ENCODE measurements at regions not wholly inside any gene's neighbourhood (a gene's known extent, or its start where the extent isn't known, plus 50 kb on each side); places are given as distances from the start of the nearest gene placed in this dataset.

- H3K27me3 ChIP-seq (ENCODE audit: control insufficient read depth, insufficient read depth, low read length): no peaks in the 10 kb centered on the region
- H3K36me3 ChIP-seq (ENCODE audit: control insufficient read depth, insufficient read depth, low read length): peaks cover 3% of the 10 kb centered on the region
- DNase-seq (ENCODE audit: low read depth): no peak
- FAIRE-seq: no peak
- TF ChIP-seq CTCF (IDR thresholded peaks at IDR 0.05; ENCODE audit: insufficient read depth, low read length, severe bottlenecking): no peak
- H3K4me3 ChIP-seq (ENCODE audit: low read depth, low read length): no peak overlapping the region
These were observed 66.8 kb downstream of the TCF20 start for GRCh38 chr22:42203609-42204008.

- Histone ChIP-seq H3K4me3 (ENCODE audit: low read depth, low read length) (no peak overlapping the region), H3K36me3 (ENCODE audit: control insufficient read depth, insufficient read depth, low read length) (peaks cover 2% of the 10 kb centered on the region), H3K27me3 (ENCODE audit: control insufficient read depth, insufficient read depth, low read length) (no peaks in the 10 kb centered on the region)
- DNase-seq (ENCODE audit: low read depth) (no peak), FAIRE-seq (no peak)
- no peak for TF ChIP-seq CTCF (IDR thresholded peaks at IDR 0.05; ENCODE audit: insufficient read depth, low read length, severe bottlenecking)
These were observed 67.8 kb downstream of the TCF20 start for GRCh38 chr22:42202669-42203068.

- FAIRE-seq (no peak), DNase-seq (ENCODE audit: low read depth) (no peak)
- no peak for TF ChIP-seq CTCF (IDR thresholded peaks at IDR 0.05; ENCODE audit: insufficient read depth, low read length, severe bottlenecking)
- no peak overlapping the region for H3K4me3 ChIP-seq (ENCODE audit: low read depth, low read length)
- H3K27me3 ChIP-seq (ENCODE audit: control insufficient read depth, insufficient read depth, low read length): no peaks in the 10 kb centered on the region
- peaks cover 2% of the 10 kb centered on the region for H3K36me3 ChIP-seq (ENCODE audit: control insufficient read depth, insufficient read depth, low read length)
These were observed 68.4 kb downstream of the TCF20 start for GRCh38 chr22:42202048-42202447.

- FAIRE-seq (no peak), DNase-seq (ENCODE audit: low read depth) (no peak)
- H3K27me3 ChIP-seq (ENCODE audit: control insufficient read depth, insufficient read depth, low read length): no peaks in the 10 kb centered on the region
- no peak for TF ChIP-seq CTCF (IDR thresholded peaks at IDR 0.05; ENCODE audit: insufficient read depth, low read length, severe bottlenecking)
- H3K36me3 ChIP-seq (ENCODE audit: control insufficient read depth, insufficient read depth, low read length): peaks cover 1% of the 10 kb centered on the region
- H3K4me3 ChIP-seq (ENCODE audit: low read depth, low read length): no peak overlapping the region
These were observed 68.4 kb upstream of the CYP2D6 start for GRCh38 chr22:42199025-42199424.

GRCh38 chr22:42198226-42198625 lies 67.6 kb upstream of the CYP2D6 start:
- H3K4me3 ChIP-seq (ENCODE audit: low read depth, low read length): no peak overlapping the region
- H3K36me3 ChIP-seq (ENCODE audit: control insufficient read depth, insufficient read depth, low read length): peaks cover 1% of the 10 kb centered on the region
- no peak for TF ChIP-seq CTCF (IDR thresholded peaks at IDR 0.05; ENCODE audit: insufficient read depth, low read length, severe bottlenecking)
- no peak for FAIRE-seq
- H3K27me3 ChIP-seq (ENCODE audit: control insufficient read depth, insufficient read depth, low read length): no peaks in the 10 kb centered on the region
- no peak for DNase-seq (ENCODE audit: low read depth)

GRCh38 chr22:42196454-42196853 lies 65.8 kb upstream of the CYP2D6 start:
- no peak overlapping the region for H3K4me3 ChIP-seq (ENCODE audit: low read depth, low read length)
- TF ChIP-seq CTCF (IDR thresholded peaks at IDR 0.05; ENCODE audit: insufficient read depth, low read length, severe bottlenecking): no peak
- no peaks in the 10 kb centered on the region for H3K27me3 ChIP-seq (ENCODE audit: control insufficient read depth, insufficient read depth, low read length)
- peaks cover 1% of the 10 kb centered on the region for H3K36me3 ChIP-seq (ENCODE audit: control insufficient read depth, insufficient read depth, low read length)
- FAIRE-seq (no peak), DNase-seq (ENCODE audit: low read depth) (no peak)

Measured in bronchial epithelial cell (primary cell).